Fibroblast of lung (primary cell): ENCODE measurements at regions not wholly inside any gene's neighbourhood (a gene's known extent, or its start where the extent isn't known, plus 50 kb on each side); places are given as distances from the start of the nearest gene placed in this dataset.
A peak's percentile ranks its signal among the peaks of the same experiment; 100 is the strongest.

Experiments
- DNase-seq, 2 donors: peaks; one replicate each; pipeline versions ENCODE4 v3.0.0 to v3.0.0-alpha.2; 2010; ENCODE audit warnings: low read depth in 2 of 2
- H2AFZ ChIP-seq: 2 replicates; pipeline ENCODE4 v1.5.1; 2012; ENCODE audit warnings: low read length, control low read depth, inconsistent platforms
- H3K27ac ChIP-seq: 2 replicates; pipeline ENCODE4 v1.5.1; 2011; ENCODE audit warnings: low read length, control low read depth; ENCODE audit not compliant: insufficient read depth
- H3K27me3 ChIP-seq: 2 replicates; pipeline ENCODE4 v1.5.1; 2011; ENCODE audit warnings: mild to moderate bottlenecking, low read length; ENCODE audit not compliant: control insufficient read depth, insufficient read depth
- H3K36me3 ChIP-seq: 2 replicates; pipeline ENCODE4 v1.5.1; 2011; ENCODE audit warnings: low read length; ENCODE audit not compliant: control insufficient read depth, insufficient read depth
- H3K4me1 ChIP-seq: 2 replicates; pipeline ENCODE4 v1.5.1; 2011; ENCODE audit warnings: low read length; ENCODE audit not compliant: control insufficient read depth, insufficient read depth; ENCODE audit errors: extremely low read depth
- H3K4me2 ChIP-seq: 2 replicates; pipeline ENCODE4 v1.5.1; 2011; ENCODE audit warnings: low read length, control low read depth; ENCODE audit not compliant: insufficient read depth; ENCODE audit errors: extremely low read depth
- H3K4me3 ChIP-seq, 4 experiments: fragments of 200-600 bp in 1 of 4; sonication (generic) in 1 of 4; replicated peaks in 1 of 4; 2 replicates each; pipeline ENCODE4 v1.5.1; 2011 to 2016; ENCODE audit warnings: low read length in 4 of 4, low read depth in 3 of 4, mild to moderate bottlenecking in 3 of 4, control low read depth in 2 of 4, inconsistent platforms in 1 of 4, mixed read lengths in 1 of 4; ENCODE audit not compliant: insufficient read depth in 1 of 4; ENCODE audit errors: control extremely low read depth in 1 of 4
- H3K79me2 ChIP-seq: 2 replicates; pipeline ENCODE4 v1.5.1; 2012; ENCODE audit warnings: mild to moderate bottlenecking, low read length, inconsistent platforms; ENCODE audit not compliant: control insufficient read depth, insufficient read depth
- H3K9ac ChIP-seq: 2 replicates; pipeline ENCODE4 v1.5.1; 2011; ENCODE audit warnings: mild to moderate bottlenecking, low read length, control low read depth; ENCODE audit not compliant: insufficient read depth
- H3K9me3 ChIP-seq: 2 replicates; pipeline ENCODE4 v1.5.1; 2012; ENCODE audit warnings: low read depth, low read length; ENCODE audit not compliant: control insufficient read depth, insufficient read depth
- H4K20me1 ChIP-seq: 2 replicates; pipeline ENCODE4 v1.5.1; 2011; ENCODE audit warnings: low read length; ENCODE audit not compliant: control insufficient read depth, insufficient read depth; ENCODE audit errors: extremely low read depth
- EZH2 ChIP-seq: IDR thresholded peaks from 2 replicates; pipeline ENCODE4 v1.5.1; 2012; ENCODE audit warnings: low read length, control low read depth, mild to moderate bottlenecking; ENCODE audit errors: missing control alignments
- TF ChIP-seq, protein P1 (sequence below), 2 donors: IDR thresholded peaks in 1 of 2; conservative IDR thresholded peaks in 1 of 2; 1 replicate in 1 of 2; 2 replicates in 1 of 2; pipeline ENCODE4 v1.5.1; 2011 to 2012; ENCODE audit warnings: low read length in 2 of 2, control low read depth in 1 of 2, inconsistent platforms in 1 of 2, low read depth in 1 of 2, mild to moderate bottlenecking in 1 of 2

GRCh38 chr2:219976871-219977270 is 349.4 kb downstream of the SLC4A3 start:
- no peaks in the 10 kb centered on the region for H3K4me1 ChIP-seq
- no peak for TF ChIP-seq EZH2
- TF ChIP-seq, protein P1, sequence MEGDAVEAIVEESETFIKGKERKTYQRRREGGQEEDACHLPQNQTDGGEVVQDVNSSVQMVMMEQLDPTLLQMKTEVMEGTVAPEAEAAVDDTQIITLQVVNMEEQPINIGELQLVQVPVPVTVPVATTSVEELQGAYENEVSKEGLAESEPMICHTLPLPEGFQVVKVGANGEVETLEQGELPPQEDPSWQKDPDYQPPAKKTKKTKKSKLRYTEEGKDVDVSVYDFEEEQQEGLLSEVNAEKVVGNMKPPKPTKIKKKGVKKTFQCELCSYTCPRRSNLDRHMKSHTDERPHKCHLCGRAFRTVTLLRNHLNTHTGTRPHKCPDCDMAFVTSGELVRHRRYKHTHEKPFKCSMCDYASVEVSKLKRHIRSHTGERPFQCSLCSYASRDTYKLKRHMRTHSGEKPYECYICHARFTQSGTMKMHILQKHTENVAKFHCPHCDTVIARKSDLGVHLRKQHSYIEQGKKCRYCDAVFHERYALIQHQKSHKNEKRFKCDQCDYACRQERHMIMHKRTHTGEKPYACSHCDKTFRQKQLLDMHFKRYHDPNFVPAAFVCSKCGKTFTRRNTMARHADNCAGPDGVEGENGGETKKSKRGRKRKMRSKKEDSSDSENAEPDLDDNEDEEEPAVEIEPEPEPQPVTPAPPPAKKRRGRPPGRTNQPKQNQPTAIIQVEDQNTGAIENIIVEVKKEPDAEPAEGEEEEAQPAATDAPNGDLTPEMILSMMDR (conservative IDR thresholded peaks at IDR 0.05 in 1 of 2, IDR thresholded peaks at IDR 0.05 in 1 of 2; ENCODE audit: low read depth in 1 of 2, low read length in 2 of 2): no peak
- no peak overlapping the region for H3K27ac ChIP-seq

DNA sequence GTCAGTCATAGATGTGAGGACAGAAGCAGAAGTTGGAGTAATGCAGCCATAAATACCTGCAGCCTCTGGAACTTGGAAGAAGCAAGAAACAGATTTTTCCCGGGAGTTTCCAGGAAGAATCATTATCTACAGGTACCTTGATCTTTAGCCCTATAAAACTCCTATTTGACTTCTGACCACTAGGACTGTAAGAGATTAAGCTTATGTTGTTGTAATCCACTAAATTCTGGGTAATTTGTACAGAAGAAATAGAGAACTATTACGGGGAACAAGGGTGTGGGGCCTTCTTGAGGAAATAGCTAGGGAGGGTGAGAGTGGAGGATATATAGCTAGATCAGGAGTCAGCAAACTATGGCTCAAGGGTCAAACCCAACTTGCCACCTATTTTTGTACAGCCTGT is 353.2 kb downstream of the SLC4A3 start:
- Histone ChIP-seq H3K27me3 (no peaks in the 10 kb centered on the region), H3K79me2 (no peaks in the 10 kb centered on the region), H3K4me3 (no peak overlapping the region), H3K27ac (no peak overlapping the region), H3K9me3 (no peaks in the 10 kb centered on the region), H3K4me1 (no peaks in the 10 kb centered on the region), H4K20me1 (no peaks in the 10 kb centered on the region), H3K36me3 (no peaks in the 10 kb centered on the region), H3K4me2 (no peak overlapping the region), H3K9ac (no peak overlapping the region), H2AFZ (no peak overlapping the region)
- no peak for TF ChIP-seq EZH2
- TF ChIP-seq, protein P1 (conservative IDR thresholded peaks at IDR 0.05 in 1 of 2, IDR thresholded peaks at IDR 0.05 in 1 of 2; ENCODE audit: low read depth in 1 of 2, low read length in 2 of 2): no peak
- DNase-seq: no peak

More at GRCh38 chr2:219976871-219977270, 349.4 kb downstream of the SLC4A3 start:
- Histone ChIP-seq H3K27me3 (no peaks in the 10 kb centered on the region), H3K4me3 (no peak overlapping the region), H3K9ac (no peak overlapping the region), H3K9me3 (no peaks in the 10 kb centered on the region), H2AFZ (no peak overlapping the region), H4K20me1 (no peaks in the 10 kb centered on the region), H3K79me2 (no peaks in the 10 kb centered on the region), H3K4me2 (no peak overlapping the region), H3K36me3 (no peaks in the 10 kb centered on the region)
- DNase-seq: no peak

- H3K27ac ChIP-seq: no peak overlapping the region
- no peak overlapping the region for H2AFZ ChIP-seq
- no peaks in the 10 kb centered on the region for H3K79me2 ChIP-seq
- no peaks in the 10 kb centered on the region for H3K4me1 ChIP-seq
- no peak overlapping the region for H3K4me2 ChIP-seq
- H3K36me3 ChIP-seq: no peaks in the 10 kb centered on the region
- peak in 1 of 2 donors; percentile 54 for DNase-seq
- H3K9me3 ChIP-seq: no peaks in the 10 kb centered on the region
- H4K20me1 ChIP-seq: no peaks in the 10 kb centered on the region
- H3K9ac ChIP-seq: no peak overlapping the region
- H3K27me3 ChIP-seq: no peaks in the 10 kb centered on the region
- no peak overlapping the region for H3K4me3 ChIP-seq
- no peak for TF ChIP-seq EZH2
- TF ChIP-seq, protein P1 (conservative IDR thresholded peaks at IDR 0.05 in 1 of 2, IDR thresholded peaks at IDR 0.05 in 1 of 2; ENCODE audit: low read depth in 1 of 2, low read length in 2 of 2): no peak
Measured at GRCh38 chr2:219983836-219984235, 356.4 kb downstream of the SLC4A3 start.
